ENCODE measurements at regions not wholly inside any gene's neighbourhood (a gene's known extent, or its start where the extent isn't known, plus 50 kb on each side); places are given as distances from the start of the nearest gene placed in this dataset.

DNA sequence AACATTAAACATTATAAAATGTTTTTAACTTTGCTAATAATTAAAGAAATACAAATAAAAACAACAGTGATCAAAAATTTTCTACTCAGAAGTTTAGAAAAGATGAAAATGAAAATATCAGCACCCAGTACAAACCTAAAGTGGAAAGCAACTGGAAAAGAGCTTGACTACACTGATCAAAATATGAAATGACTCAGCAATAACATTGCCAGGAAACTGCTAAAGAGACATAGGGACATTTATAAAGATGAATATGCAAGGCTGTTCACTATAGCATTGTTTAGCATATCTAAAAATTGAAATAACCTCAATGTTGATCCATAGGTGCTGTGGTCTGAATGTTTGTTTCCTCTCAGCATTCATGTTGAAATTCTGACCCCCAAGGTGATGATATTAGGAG, 88.5 kb upstream of the NOCT start:
- TF ChIP-seq, protein P1, sequence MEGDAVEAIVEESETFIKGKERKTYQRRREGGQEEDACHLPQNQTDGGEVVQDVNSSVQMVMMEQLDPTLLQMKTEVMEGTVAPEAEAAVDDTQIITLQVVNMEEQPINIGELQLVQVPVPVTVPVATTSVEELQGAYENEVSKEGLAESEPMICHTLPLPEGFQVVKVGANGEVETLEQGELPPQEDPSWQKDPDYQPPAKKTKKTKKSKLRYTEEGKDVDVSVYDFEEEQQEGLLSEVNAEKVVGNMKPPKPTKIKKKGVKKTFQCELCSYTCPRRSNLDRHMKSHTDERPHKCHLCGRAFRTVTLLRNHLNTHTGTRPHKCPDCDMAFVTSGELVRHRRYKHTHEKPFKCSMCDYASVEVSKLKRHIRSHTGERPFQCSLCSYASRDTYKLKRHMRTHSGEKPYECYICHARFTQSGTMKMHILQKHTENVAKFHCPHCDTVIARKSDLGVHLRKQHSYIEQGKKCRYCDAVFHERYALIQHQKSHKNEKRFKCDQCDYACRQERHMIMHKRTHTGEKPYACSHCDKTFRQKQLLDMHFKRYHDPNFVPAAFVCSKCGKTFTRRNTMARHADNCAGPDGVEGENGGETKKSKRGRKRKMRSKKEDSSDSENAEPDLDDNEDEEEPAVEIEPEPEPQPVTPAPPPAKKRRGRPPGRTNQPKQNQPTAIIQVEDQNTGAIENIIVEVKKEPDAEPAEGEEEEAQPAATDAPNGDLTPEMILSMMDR (IDR thresholded peaks at IDR 0.05) = no peak
- TF ChIP-seq POLR2A (IDR thresholded peaks at IDR 0.05) = no peak
